Muscle of arm (tissue), 1 donor: ENCODE measurements at regions not wholly inside any gene's neighbourhood (a gene's known extent, or its start where the extent isn't known, plus 50 kb on each side); places are given as distances from the start of the nearest gene placed in this dataset.
"Not testable (repeated sequence)": the region's sequence is repeated elsewhere in the genome, so short reads cannot be mapped to it uniquely, and the experiment has no call there.

Experiments
- DNase-seq: peaks from one replicate; pipeline ENCODE4 v3.0.0-alpha.2; 2013

GRCh38 chr18:30705943-30706342 is 336.6 kb downstream of the DSC3 start:
- no peak for DNase-seq

- no peak for DNase-seq
These were observed 344.0 kb downstream of the DSC3 start for GRCh38 chr18:30698571-30698970.

GRCh38 chr18:30696201-30696600 is 346.3 kb downstream of the DSC3 start:
- no peak for DNase-seq

- no peak for DNase-seq
These were observed 347.8 kb downstream of the DSC3 start for GRCh38 chr18:30694773-30695172.

- DNase-seq, result no peak
These were observed 353.3 kb downstream of the DSC3 start for GRCh38 chr18:30689216-30689615.

GRCh38 chr18:30687501-30687900 is 355.0 kb downstream of the DSC3 start:
- no peak for DNase-seq

GRCh38 chr18:30684825-30685481 is 357.6 kb downstream of the DSC3 start:
- no peak for DNase-seq

GRCh38 chr18:30683836-30684235 is 358.7 kb downstream of the DSC3 start:
- DNase-seq, result no peak

GRCh38 chr18:30682672-30683071 is 359.9 kb downstream of the DSC3 start:
- peak; percentile 36 for DNase-seq

- DNase-seq, result no peak
These were observed 363.1 kb downstream of the DSC3 start for GRCh38 chr18:30679285-30679930.

GRCh38 chr18:30677813-30678212 is 364.7 kb downstream of the DSC3 start:
- DNase-seq, result not testable (repeated sequence)

- no peak for DNase-seq
These were observed 366.5 kb downstream of the DSC3 start for GRCh38 chr18:30676053-30676480.

- DNase-seq, result no peak
These were observed 367.0 kb downstream of the DSC3 start for GRCh38 chr18:30675493-30675892.

- DNase-seq, result no peak
These were observed 367.5 kb downstream of the DSC3 start for GRCh38 chr18:30675072-30675471.

- no peak for DNase-seq
These were observed 367.9 kb downstream of the DSC3 start for GRCh38 chr18:30674596-30674995.

GRCh38 chr18:30672439-30672838 is 370.1 kb downstream of the DSC3 start:
- DNase-seq, result not testable (repeated sequence)

- no peak for DNase-seq
These were observed 384.2 kb downstream of the DSC3 start for GRCh38 chr18:30658306-30658705.

GRCh38 chr18:30652387-30652786 is 390.2 kb downstream of the DSC3 start:
- DNase-seq, result no peak

GRCh38 chr18:30650499-30650898 is 392.0 kb downstream of the DSC3 start:
- DNase-seq, result no peak

GRCh38 chr18:30644158-30644557 is 398.4 kb downstream of the DSC3 start:
- DNase-seq, result no peak

GRCh38 chr18:30639361-30639760 is 403.2 kb downstream of the DSC3 start:
- DNase-seq, result no peak

GRCh38 chr18:30634249-30634648 is 408.3 kb downstream of the DSC3 start:
- no peak for DNase-seq

- DNase-seq, result no peak
These were observed 410.4 kb downstream of the DSC3 start for GRCh38 chr18:30632071-30632698.
